Lower lobe of right lung (tissue), 2 donors: ENCODE measurements at regions not wholly inside any gene's neighbourhood (a gene's known extent, or its start where the extent isn't known, plus 50 kb on each side); places are given as distances from the start of the nearest gene placed in this dataset.
A peak's percentile ranks its signal among the peaks of the same experiment; 100 is the strongest.

Experiments used
- ATAC-seq, 2 donors: fragments of 200-7000 bp; cut with Tn5 transposase; one replicate each; pipeline ENCODE4 v1.9.1; 2020 to 2022; ENCODE audit warnings: mild to moderate bottlenecking in 2 of 2, moderate library complexity in 2 of 2
- DNase-seq: peaks from one replicate; pipeline ENCODE4 v3.0.0-alpha.2; 2020
- H3K27ac ChIP-seq: fragments of 200-600 bp; one replicate; pipeline ENCODE4 v1.8.0; 2022
- H3K27me3 ChIP-seq: fragments of 200-600 bp; one replicate; pipeline ENCODE4 v1.8.0; 2022; ENCODE audit warnings: low read depth
- H3K36me3 ChIP-seq: fragments of 200-600 bp; one replicate; pipeline ENCODE4 v1.8.0; 2022; ENCODE audit warnings: mild to moderate bottlenecking
- H3K4me1 ChIP-seq: fragments of 200-600 bp; one replicate; pipeline ENCODE4 v1.8.0; 2022
- H3K4me3 ChIP-seq: fragments of 200-600 bp; one replicate; pipeline ENCODE4 v1.8.0; 2022; ENCODE audit warnings: mild to moderate bottlenecking
- H3K9me3 ChIP-seq: fragments of 200-600 bp; one replicate; pipeline ENCODE4 v1.8.0; 2022
- CTCF ChIP-seq: fragments of 200-600 bp; IDR thresholded peaks from one replicate; pipeline ENCODE4 v1.8.0; 2022; ENCODE audit warnings: antibody characterized with exemption, mild to moderate bottlenecking
- intact Hi-C: fragments of 100-400 bp; cut with DNase I; formaldehyde crosslinking; loops from one replicate; pipeline ENCODE4 v1.11.0; 2022
- donor health status: DM: no; HTN: yes; CAD: no; lungs with severe emphysema.

DNA sequence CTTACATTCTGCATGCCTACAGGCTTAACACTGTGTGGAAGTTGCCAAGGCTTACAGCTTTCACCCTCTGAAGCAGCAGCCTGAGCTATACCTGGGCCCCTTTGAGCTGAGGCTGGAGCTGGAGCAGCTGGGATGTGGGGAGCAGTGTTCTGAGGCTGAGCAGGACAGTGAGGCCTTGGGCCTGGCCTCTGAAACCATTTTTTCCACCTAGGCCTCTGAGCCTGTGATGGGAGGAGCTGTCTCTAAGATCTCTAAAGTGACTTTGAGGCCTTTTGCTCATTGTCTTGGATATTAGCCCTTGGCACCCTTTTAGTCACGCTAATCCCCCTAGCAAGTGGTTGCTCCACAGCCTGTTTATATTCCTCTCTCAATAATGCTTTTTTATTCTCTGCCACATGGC is 59.9 kb upstream of the ZBED5 start:
- DNase-seq (no peak), ATAC-seq (no peak)
- Histone ChIP-seq H3K4me1 (no peaks in the 10 kb centered on the region), H3K27ac (no peak overlapping the region), H3K9me3 (no peaks in the 10 kb centered on the region), H3K36me3 (no peaks in the 10 kb centered on the region), H3K4me3 (no peak overlapping the region), H3K27me3 (no peaks in the 10 kb centered on the region)
- intact Hi-C loops, result no loop called here
- no peak for TF ChIP-seq CTCF

GRCh38 chr11:10916665-10917064 is 58.8 kb upstream of the ZBED5 start:
- DNase-seq (no peak), ATAC-seq (no peak)
- TF ChIP-seq CTCF, result no peak
- H3K36me3 ChIP-seq, result no peaks in the 10 kb centered on the region
- H3K27ac ChIP-seq, result no peak overlapping the region
- intact Hi-C loops, result no loop called here
- no peaks in the 10 kb centered on the region for H3K9me3 ChIP-seq
- no peaks in the 10 kb centered on the region for H3K27me3 ChIP-seq
- H3K4me3 ChIP-seq, result no peak overlapping the region
- H3K4me1 ChIP-seq, result no peaks in the 10 kb centered on the region

- H3K9me3 ChIP-seq, result no peaks in the 10 kb centered on the region
- intact Hi-C loops, result no loop called here
- H3K27me3 ChIP-seq, result no peaks in the 10 kb centered on the region
- ATAC-seq (no peak), DNase-seq (no peak)
- no peaks in the 10 kb centered on the region for H3K36me3 ChIP-seq
- no peak overlapping the region for H3K27ac ChIP-seq
- TF ChIP-seq CTCF, result no peak
- no peak overlapping the region for H3K4me3 ChIP-seq
- no peaks in the 10 kb centered on the region for H3K4me1 ChIP-seq
Observed at GRCh38 chr11:10914050-10914449, 56.2 kb upstream of the ZBED5 start.

DNA sequence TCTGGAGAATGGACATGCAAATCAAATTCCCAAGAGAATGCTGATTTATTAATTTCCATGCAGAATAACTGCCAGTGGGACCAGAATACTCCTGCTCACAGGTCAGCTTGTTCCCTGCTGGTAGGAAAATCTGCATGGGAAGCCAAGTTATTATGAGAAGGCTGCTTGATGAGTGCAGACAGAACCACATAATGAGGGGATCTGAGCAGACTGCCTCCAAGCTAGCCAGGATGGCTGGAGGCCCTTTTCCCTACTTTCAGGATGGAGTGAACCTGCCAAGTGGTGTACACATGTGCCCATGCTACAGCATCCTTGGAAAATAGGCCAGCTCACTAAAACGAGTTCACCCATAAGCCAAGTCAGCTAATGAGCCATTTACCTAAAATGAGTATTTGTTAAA is 55.2 kb upstream of the ZBED5 start:
- no peak overlapping the region for H3K27ac ChIP-seq
- DNase-seq, result no peak

GRCh38 chr11:10911907-10912306 is 54.1 kb upstream of the ZBED5 start:
- no peaks in the 10 kb centered on the region for H3K4me1 ChIP-seq
- ATAC-seq (peak in 1 of 2 donors; percentile 54), DNase-seq (no peak)
- intact Hi-C loops, result no loop called here
- no peaks in the 10 kb centered on the region for H3K9me3 ChIP-seq
- H3K27ac ChIP-seq, result no peak overlapping the region
- H3K4me3 ChIP-seq, result no peak overlapping the region
- TF ChIP-seq CTCF, result no peak
- H3K36me3 ChIP-seq, result no peaks in the 10 kb centered on the region
- no peaks in the 10 kb centered on the region for H3K27me3 ChIP-seq

More for the DNA sequence above, 55.2 kb upstream of the ZBED5 start:
- H3K36me3 ChIP-seq, result no peaks in the 10 kb centered on the region
- intact Hi-C loops, result no loop called here
- ATAC-seq, result no peak
- H3K4me3 ChIP-seq, result no peak overlapping the region
- H3K27me3 ChIP-seq, result no peaks in the 10 kb centered on the region
- no peaks in the 10 kb centered on the region for H3K4me1 ChIP-seq
- H3K9me3 ChIP-seq, result no peaks in the 10 kb centered on the region
- no peak for TF ChIP-seq CTCF
